ENCODE measurements at regions not wholly inside any gene's neighbourhood (a gene's known extent, or its start where the extent isn't known, plus 50 kb on each side); places are given as distances from the start of the nearest gene placed in this dataset.

DNA sequence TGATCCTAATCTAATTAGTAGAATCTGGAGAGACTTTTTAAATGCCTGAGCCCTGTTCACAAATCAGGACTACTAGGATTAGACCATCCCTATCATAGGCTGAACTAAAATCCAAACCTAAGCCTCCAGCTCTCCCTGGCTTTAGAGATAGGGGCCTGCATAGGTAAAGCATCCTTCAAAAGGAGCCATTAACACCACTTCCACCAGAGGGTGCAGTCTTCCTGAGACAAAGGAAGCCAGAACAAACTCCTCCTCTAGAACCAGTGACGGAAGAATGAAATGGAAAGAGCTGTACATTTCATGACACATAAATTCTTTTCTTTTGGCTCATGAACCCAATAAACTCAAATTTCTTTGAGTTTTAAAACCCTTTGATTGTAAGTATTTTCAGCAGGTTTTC is 291.2 kb upstream of the ADGRB3 start:
- BruUV-seq (replicated peaks): no TSS peak
- TF ChIP-seq DPF2 (IDR thresholded peaks at IDR 0.05) (no peak), POLR2A (IDR thresholded peaks at IDR 0.05; ENCODE audit: low read depth, low read length) (no peak), MXI1 (IDR thresholded peaks at IDR 0.05; ENCODE audit: low read depth, low read length) (no peak), RAD21 (IDR thresholded peaks at IDR 0.05; ENCODE audit: insufficient read depth, low read depth, low read length) (peak; percentile 51; the same call in 1 of the 2 replicates), PAX5 (IDR thresholded peaks at IDR 0.05; ENCODE audit: borderline replicate concordance, low read depth, low read length) (no peak), SMC3 (IDR thresholded peaks at IDR 0.05; ENCODE audit: borderline replicate concordance, low read length) (peak; percentile 29; the same call in 1 of the 2 replicates), ZNF622 (IDR thresholded peaks at IDR 0.05) (no peak), POLR2AphosphoS5 (IDR thresholded peaks at IDR 0.05; ENCODE audit: low read length) (no peak), POLR2AphosphoS2 (IDR thresholded peaks at IDR 0.05; ENCODE audit: low read depth, low read length) (no peak), YY1 (IDR thresholded peaks at IDR 0.05; ENCODE audit: low read depth, low read length) (0 out of 2 replicates have a peak, but pooled peaks have one; percentile 36)
- TF ChIP-seq, protein P1, sequence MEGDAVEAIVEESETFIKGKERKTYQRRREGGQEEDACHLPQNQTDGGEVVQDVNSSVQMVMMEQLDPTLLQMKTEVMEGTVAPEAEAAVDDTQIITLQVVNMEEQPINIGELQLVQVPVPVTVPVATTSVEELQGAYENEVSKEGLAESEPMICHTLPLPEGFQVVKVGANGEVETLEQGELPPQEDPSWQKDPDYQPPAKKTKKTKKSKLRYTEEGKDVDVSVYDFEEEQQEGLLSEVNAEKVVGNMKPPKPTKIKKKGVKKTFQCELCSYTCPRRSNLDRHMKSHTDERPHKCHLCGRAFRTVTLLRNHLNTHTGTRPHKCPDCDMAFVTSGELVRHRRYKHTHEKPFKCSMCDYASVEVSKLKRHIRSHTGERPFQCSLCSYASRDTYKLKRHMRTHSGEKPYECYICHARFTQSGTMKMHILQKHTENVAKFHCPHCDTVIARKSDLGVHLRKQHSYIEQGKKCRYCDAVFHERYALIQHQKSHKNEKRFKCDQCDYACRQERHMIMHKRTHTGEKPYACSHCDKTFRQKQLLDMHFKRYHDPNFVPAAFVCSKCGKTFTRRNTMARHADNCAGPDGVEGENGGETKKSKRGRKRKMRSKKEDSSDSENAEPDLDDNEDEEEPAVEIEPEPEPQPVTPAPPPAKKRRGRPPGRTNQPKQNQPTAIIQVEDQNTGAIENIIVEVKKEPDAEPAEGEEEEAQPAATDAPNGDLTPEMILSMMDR (IDR thresholded peaks at IDR 0.05 in 2 of 3, conservative IDR thresholded peaks at IDR 0.05 in 1 of 3; ENCODE audit: control insufficient read depth in 2 of 3, extremely low read depth in 1 of 3, insufficient read depth in 1 of 3, low read depth in 3 of 3, low read length in 3 of 3): peak; percentile 42 to 59 (median 57); a peak in 4 of 6 replicates
- TF ChIP-seq, protein P2, sequence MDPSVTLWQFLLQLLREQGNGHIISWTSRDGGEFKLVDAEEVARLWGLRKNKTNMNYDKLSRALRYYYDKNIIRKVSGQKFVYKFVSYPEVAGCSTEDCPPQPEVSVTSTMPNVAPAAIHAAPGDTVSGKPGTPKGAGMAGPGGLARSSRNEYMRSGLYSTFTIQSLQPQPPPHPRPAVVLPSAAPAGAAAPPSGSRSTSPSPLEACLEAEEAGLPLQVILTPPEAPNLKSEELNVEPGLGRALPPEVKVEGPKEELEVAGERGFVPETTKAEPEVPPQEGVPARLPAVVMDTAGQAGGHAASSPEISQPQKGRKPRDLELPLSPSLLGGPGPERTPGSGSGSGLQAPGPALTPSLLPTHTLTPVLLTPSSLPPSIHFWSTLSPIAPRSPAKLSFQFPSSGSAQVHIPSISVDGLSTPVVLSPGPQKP (IDR thresholded peaks at IDR 0.05; ENCODE audit: low read depth, low read length): no peak
- H3K9ac ChIP-seq (ENCODE audit: control insufficient read depth, insufficient read depth, low read length): no peak overlapping the region
- no peak overlapping the region for H2AFZ ChIP-seq (ENCODE audit: control insufficient read depth, low read depth, low read length)
- no peaks in the 10 kb centered on the region for H3K79me2 ChIP-seq (ENCODE audit: control insufficient read depth, insufficient read depth, low read length)
- no peaks in the 10 kb centered on the region for H3K36me3 ChIP-seq (ENCODE audit: control insufficient read depth in 2 of 2, insufficient read depth in 2 of 2, low read length in 1 of 2)
- DNase-seq (ENCODE audit: low read depth, low spot score) (no peak), FAIRE-seq (peak; percentile 75), ATAC-seq (peak; percentile 94)
- ChIA-PET RAD21 (ENCODE audit: unreplicated experiment) (interaction anchor here (0.8 to 1.2 kb wide), 5 partner anchors 15 to 126 kb away, joined by 3 to 4 read pairs (median 3); no protein-coding TSS in a partner anchor), POLR2A (interaction anchor here (0.5 kb wide), 1 partner anchor 810 kb away, joined by 4 read pairs; no protein-coding TSS in a partner anchor), CTCF (interaction anchor here (0.6 to 2.0 kb wide), 15 partner anchors 9 to 501 kb away, joined by 3 to 8 read pairs (median 4); no protein-coding TSS in a partner anchor), SMC1A (ENCODE audit: uncharacterized antibody, unreplicated experiment) (interaction anchor here (0.6 to 1.3 kb wide), 5 partner anchors 14 to 147 kb away, joined by 3 to 4 read pairs (median 3); no protein-coding TSS in a partner anchor)
- H3K4me1 ChIP-seq (ENCODE audit: control insufficient read depth, insufficient read depth, low read length): no peaks in the 10 kb centered on the region
- no peak overlapping the region for H3K4me3 ChIP-seq
- no peaks in the 10 kb centered on the region for H3K27me3 ChIP-seq (replicated peaks in 1 of 2; ENCODE audit: control insufficient read depth in 2 of 2, insufficient read depth in 2 of 2, low read length in 1 of 2)
- in situ Hi-C loops (cut with MboI): no loop called here
- intact Hi-C loops (cut with micrococcal nuclease; ENCODE audit: unreplicated experiment): loop anchor here (2.0 to 10.0 kb wide), 2 partner anchors 435 to 621 kb away; no protein-coding TSS in a partner anchor
- H3K27ac ChIP-seq (ENCODE audit: control insufficient read depth, insufficient read depth): no peak overlapping the region
- no peaks in the 10 kb centered on the region for H4K20me1 ChIP-seq (ENCODE audit: control insufficient read depth, insufficient read depth)
- no peaks in the 10 kb centered on the region for H3K9me3 ChIP-seq (replicated peaks; ENCODE audit: control insufficient read depth, insufficient read depth, low read length)
- 0% methylated on average over 1 of the region's 1 CpG for WGBS (ENCODE audit: insufficient coverage, insufficient replicate concordance, low lambda C conversion rate, missing lambda C conversion rate)
- H3K4me2 ChIP-seq (ENCODE audit: control insufficient read depth, insufficient read depth): no peak overlapping the region
